Fibroblast of mammary gland (primary cell): ENCODE measurements at regions not wholly inside any gene's neighbourhood (a gene's known extent, or its start where the extent isn't known, plus 50 kb on each side); places are given as distances from the start of the nearest gene placed in this dataset.
A peak's percentile ranks its signal among the peaks of the same experiment; 100 is the strongest.

Source experiments
- DNase-seq: peaks from one replicate; pipeline ENCODE4 v3.0.0-alpha.2; 2010; ENCODE audit warnings: low read depth
- H3K4me3 ChIP-seq: 2 replicates; pipeline ENCODE4 v1.5.1; 2011; ENCODE audit warnings: low read depth, mild to moderate bottlenecking, low read length, moderate library complexity; ENCODE audit not compliant: control insufficient read depth
- TF ChIP-seq, protein P1 (sequence below): conservative IDR thresholded peaks from 2 replicates; pipeline ENCODE4 v1.5.1; 2011; ENCODE audit warnings: low read depth, low read length, inconsistent platforms; ENCODE audit not compliant: control insufficient read depth, insufficient read depth

DNA sequence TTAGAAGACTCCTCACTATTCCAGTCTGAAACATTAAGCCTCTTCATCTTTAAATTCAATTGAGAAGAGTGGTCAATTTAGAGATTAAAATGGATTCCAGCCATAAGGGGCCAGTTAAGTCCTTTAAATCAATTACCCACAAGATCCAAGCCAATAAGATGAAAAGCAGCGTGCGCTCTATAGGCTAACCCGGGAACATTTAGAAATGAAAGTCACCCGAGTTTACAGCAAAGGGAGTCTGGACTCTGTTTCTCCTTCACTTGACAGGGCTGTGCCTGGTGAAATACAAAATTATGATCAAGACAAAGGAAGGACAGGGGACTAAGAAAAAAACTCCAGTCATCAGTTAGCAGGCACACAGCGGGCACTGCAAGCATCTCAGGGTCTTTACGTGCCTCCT lies 393.7 kb downstream of the QKI start:
- H3K4me3 ChIP-seq, result no peak overlapping the region
- TF ChIP-seq, protein P1, sequence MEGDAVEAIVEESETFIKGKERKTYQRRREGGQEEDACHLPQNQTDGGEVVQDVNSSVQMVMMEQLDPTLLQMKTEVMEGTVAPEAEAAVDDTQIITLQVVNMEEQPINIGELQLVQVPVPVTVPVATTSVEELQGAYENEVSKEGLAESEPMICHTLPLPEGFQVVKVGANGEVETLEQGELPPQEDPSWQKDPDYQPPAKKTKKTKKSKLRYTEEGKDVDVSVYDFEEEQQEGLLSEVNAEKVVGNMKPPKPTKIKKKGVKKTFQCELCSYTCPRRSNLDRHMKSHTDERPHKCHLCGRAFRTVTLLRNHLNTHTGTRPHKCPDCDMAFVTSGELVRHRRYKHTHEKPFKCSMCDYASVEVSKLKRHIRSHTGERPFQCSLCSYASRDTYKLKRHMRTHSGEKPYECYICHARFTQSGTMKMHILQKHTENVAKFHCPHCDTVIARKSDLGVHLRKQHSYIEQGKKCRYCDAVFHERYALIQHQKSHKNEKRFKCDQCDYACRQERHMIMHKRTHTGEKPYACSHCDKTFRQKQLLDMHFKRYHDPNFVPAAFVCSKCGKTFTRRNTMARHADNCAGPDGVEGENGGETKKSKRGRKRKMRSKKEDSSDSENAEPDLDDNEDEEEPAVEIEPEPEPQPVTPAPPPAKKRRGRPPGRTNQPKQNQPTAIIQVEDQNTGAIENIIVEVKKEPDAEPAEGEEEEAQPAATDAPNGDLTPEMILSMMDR, result no peak
- DNase-seq, result no peak

DNA sequence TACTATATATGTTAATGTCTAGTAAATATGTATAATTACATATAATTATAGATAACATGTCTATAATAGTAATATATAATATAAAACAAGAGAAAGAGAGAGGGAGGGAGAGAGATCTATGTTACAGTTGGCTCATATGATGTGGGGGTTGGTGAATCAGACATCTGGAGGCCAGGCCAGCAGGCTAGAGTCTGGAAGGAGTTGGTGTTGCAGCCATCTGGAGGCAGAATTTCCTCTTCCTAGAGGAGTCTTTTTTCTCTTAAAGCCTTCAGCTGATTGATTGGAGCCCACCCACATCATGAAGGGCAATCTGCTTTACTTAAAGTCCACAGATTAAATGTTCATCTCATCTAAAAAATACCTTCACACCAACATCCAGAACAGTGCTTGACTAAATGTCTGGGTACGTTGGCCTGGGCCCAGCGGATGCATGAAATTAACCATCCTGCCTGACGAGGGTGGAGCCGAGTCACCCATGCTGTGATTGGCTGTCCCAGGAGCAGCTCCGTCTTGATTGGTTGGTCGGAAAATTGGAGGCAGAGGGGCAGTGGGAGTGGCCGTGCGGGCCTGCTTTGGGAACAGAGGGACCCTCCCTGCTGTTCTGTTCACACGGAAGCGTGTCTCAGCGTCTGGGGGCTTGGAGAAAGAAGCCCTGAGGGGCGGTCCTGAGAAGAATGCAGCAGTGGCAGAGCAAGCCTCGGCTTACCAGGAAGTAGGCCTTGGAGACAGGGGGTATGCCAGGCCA lies 392.4 kb downstream of the QKI start:
- TF ChIP-seq, protein P1, result no peak
- DNase-seq, result peak; percentile 74

GRCh38 chr6:163804991-163805390 lies 390.5 kb downstream of the QKI start:
- no peak for DNase-seq
- TF ChIP-seq, protein P1, result no peak
- no peak overlapping the region for H3K4me3 ChIP-seq

More for the DNA sequence above, 392.4 kb downstream of the QKI start:
- no peak overlapping the region for H3K4me3 ChIP-seq

- TF ChIP-seq, protein P1, result no peak
- H3K4me3 ChIP-seq, result no peak overlapping the region
- DNase-seq, result no peak
Measured at GRCh38 chr6:163802267-163802666, 387.7 kb downstream of the QKI start.

GRCh38 chr6:163797296-163797845 lies 382.9 kb downstream of the QKI start:
- H3K4me3 ChIP-seq, result no peak overlapping the region
- TF ChIP-seq, protein P1, result no peak
- DNase-seq, result peak; percentile 71

DNA sequence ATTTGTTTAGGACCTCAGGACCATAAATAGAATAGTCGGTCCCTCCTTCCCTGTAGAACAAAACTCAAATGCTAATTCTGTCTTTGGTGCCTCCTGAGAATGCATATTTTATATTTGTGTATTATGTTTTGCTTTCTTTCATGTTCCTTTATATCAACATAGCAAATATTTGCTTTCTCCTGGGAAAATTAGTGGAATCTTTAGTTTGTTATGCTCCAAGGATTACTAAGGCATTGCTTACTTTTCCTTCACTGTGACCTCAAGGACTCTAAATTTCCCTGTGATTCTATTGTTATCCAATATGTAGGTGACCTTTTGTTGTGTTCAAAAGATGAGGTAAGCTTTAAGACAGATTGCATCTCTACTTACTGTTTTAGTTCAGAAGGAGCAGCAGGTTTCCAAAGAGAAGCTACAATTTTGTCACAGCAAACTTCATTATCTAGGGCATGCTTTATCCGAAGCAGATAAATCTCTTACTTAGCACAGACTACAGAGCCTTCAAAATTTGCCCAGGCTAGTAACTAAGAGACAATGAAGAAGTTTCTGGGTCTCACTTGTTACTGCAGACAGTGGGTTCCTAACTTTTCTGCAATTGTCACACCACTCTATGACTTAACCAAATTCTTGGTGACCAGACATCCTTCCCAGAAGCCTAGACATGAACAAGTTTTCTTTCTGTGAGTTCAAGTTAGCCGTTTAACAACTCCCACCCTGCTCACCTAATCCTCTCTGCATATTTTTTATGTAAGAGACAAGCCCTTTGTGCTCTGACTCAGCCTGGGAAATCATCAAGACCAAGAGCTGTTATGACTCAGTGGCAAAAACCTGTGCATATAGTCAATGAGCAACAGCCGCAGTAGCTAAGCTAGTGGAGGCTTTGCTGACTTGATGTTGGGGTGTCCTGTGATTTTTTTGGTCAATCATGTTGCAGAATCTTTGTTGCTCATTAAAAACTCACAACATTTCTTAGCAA lies 378.8 kb downstream of the QKI start:
- TF ChIP-seq, protein P1, result no peak
- peak; percentile 89 for DNase-seq
- H3K4me3 ChIP-seq, result no peak overlapping the region
